ENCODE measurements at regions not wholly inside any gene's neighbourhood (a gene's known extent, or its start where the extent isn't known, plus 50 kb on each side); places are given as distances from the start of the nearest gene placed in this dataset.

DNA sequence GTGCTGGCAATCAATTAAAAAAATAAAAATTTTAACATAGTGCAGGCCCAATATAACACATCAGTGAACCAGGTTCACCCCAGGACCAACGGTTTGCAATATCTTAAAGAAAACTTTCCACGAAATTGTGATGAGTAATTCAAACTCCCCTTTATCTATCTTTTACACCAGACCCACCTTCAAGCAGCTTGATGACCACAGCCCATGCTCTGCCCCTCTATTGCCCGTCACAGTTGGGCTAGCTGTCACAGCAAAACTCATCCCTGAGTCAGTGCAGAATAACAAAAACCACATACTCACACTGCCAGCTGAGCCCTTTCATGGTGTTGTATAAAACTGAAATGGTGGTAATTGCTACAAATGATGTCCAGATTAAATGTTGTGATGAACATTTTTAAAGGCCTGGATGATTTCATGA lies 112.5 kb upstream of the CREB1 start:
- RAD21 ChIA-PET (ENCODE audit: unreplicated experiment): no interaction called here
- 29% methylated on average over 3 of the region's 3 CpGs for WGBS (ENCODE audit: insufficient coverage, insufficient replicate concordance, low lambda C conversion rate, missing lambda C conversion rate)
- Histone ChIP-seq H2AFZ (ENCODE audit: control insufficient read depth, low read depth, low read length) (no peak overlapping the region), H3K9me3 (replicated peaks; ENCODE audit: control insufficient read depth, insufficient read depth, low read length) (no peaks in the 10 kb centered on the region; the same call in 2 of the 3 replicates), H4K20me1 (ENCODE audit: control insufficient read depth, insufficient read depth) (no peaks in the 10 kb centered on the region), H3K27ac (ENCODE audit: control insufficient read depth, insufficient read depth) (no peak overlapping the region), H3K4me3 (no peak overlapping the region), H3K4me1 (ENCODE audit: control insufficient read depth, insufficient read depth, low read length) (no peaks in the 10 kb centered on the region), H3K27me3 (replicated peaks in 1 of 2; ENCODE audit: control insufficient read depth in 2 of 2, insufficient read depth in 2 of 2, low read length in 1 of 2) (no peaks in the 10 kb centered on the region), H3K4me2 (ENCODE audit: control insufficient read depth, insufficient read depth) (no peak overlapping the region), H3K9ac (ENCODE audit: control insufficient read depth, insufficient read depth, low read length) (no peak overlapping the region), H3K36me3 (ENCODE audit: control insufficient read depth in 2 of 2, insufficient read depth in 2 of 2, low read length in 1 of 2) (no peaks in the 10 kb centered on the region), H3K79me2 (ENCODE audit: control insufficient read depth, insufficient read depth, low read length) (no peaks in the 10 kb centered on the region)
- TF ChIP-seq, protein P1, sequence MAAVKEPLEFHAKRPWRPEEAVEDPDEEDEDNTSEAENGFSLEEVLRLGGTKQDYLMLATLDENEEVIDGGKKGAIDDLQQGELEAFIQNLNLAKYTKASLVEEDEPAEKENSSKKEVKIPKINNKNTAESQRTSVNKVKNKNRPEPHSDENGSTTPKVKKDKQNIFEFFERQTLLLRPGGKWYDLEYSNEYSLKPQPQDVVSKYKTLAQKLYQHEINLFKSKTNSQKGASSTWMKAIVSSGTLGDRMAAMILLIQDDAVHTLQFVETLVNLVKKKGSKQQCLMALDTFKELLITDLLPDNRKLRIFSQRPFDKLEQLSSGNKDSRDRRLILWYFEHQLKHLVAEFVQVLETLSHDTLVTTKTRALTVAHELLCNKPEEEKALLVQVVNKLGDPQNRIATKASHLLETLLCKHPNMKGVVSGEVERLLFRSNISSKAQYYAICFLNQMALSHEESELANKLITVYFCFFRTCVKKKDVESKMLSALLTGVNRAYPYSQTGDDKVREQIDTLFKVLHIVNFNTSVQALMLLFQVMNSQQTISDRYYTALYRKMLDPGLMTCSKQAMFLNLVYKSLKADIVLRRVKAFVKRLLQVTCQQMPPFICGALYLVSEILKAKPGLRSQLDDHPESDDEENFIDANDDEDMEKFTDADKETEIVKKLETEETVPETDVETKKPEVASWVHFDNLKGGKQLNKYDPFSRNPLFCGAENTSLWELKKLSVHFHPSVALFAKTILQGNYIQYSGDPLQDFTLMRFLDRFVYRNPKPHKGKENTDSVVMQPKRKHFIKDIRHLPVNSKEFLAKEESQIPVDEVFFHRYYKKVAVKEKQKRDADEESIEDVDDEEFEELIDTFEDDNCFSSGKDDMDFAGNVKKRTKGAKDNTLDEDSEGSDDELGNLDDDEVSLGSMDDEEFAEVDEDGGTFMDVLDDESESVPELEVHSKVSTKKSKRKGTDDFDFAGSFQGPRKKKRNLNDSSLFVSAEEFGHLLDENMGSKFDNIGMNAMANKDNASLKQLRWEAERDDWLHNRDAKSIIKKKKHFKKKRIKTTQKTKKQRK (IDR thresholded peaks at IDR 0.05; ENCODE audit: low read depth, low read length): no peak
- TF ChIP-seq ETV6 (conservative IDR thresholded peaks at IDR 0.05 in 1 of 2, IDR thresholded peaks at IDR 0.05 in 1 of 2; ENCODE audit: borderline replicate concordance in 1 of 2, low read depth in 1 of 2): no peak
- TF ChIP-seq SMC3 (IDR thresholded peaks at IDR 0.05; ENCODE audit: borderline replicate concordance, low read length): no peak
- TF ChIP-seq SREBF1 (IDR thresholded peaks at IDR 0.05; ENCODE audit: low read length): no peak
- no peak for TF ChIP-seq IKZF1 (conservative IDR thresholded peaks at IDR 0.05)
- TF ChIP-seq NR2C2 (IDR thresholded peaks at IDR 0.05; ENCODE audit: borderline replicate concordance, control insufficient read depth, insufficient read length, low read depth): no peak
- TF ChIP-seq, protein P2, sequence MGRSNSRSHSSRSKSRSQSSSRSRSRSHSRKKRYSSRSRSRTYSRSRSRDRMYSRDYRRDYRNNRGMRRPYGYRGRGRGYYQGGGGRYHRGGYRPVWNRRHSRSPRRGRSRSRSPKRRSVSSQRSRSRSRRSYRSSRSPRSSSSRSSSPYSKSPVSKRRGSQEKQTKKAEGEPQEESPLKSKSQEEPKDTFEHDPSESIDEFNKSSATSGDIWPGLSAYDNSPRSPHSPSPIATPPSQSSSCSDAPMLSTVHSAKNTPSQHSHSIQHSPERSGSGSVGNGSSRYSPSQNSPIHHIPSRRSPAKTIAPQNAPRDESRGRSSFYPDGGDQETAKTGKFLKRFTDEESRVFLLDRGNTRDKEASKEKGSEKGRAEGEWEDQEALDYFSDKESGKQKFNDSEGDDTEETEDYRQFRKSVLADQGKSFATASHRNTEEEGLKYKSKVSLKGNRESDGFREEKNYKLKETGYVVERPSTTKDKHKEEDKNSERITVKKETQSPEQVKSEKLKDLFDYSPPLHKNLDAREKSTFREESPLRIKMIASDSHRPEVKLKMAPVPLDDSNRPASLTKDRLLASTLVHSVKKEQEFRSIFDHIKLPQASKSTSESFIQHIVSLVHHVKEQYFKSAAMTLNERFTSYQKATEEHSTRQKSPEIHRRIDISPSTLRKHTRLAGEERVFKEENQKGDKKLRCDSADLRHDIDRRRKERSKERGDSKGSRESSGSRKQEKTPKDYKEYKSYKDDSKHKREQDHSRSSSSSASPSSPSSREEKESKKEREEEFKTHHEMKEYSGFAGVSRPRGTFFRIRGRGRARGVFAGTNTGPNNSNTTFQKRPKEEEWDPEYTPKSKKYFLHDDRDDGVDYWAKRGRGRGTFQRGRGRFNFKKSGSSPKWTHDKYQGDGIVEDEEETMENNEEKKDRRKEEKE (IDR thresholded peaks at IDR 0.05): no peak
- no peak for TF ChIP-seq BRCA1 (IDR thresholded peaks at IDR 0.05; ENCODE audit: low read depth, low read length)
- TF ChIP-seq ZNF207 (IDR thresholded peaks at IDR 0.05; ENCODE audit: borderline replicate concordance): no peak
- TF ChIP-seq CHD2 (IDR thresholded peaks at IDR 0.05; ENCODE audit: borderline replicate concordance, low read depth, low read length): no peak
- TF ChIP-seq MTA2 (IDR thresholded peaks at IDR 0.05; ENCODE audit: low read depth): no peak
- TF ChIP-seq, protein P3, sequence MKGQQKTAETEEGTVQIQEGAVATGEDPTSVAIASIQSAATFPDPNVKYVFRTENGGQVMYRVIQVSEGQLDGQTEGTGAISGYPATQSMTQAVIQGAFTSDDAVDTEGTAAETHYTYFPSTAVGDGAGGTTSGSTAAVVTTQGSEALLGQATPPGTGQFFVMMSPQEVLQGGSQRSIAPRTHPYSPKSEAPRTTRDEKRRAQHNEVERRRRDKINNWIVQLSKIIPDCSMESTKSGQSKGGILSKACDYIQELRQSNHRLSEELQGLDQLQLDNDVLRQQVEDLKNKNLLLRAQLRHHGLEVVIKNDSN (IDR thresholded peaks at IDR 0.05; ENCODE audit: borderline replicate concordance, extremely low read length, insufficient read depth, low read depth, low read length): no peak
- BruUV-seq (replicated peaks): no TSS peak
- POLR2A ChIA-PET: no interaction called here
- no peak for FAIRE-seq
- CTCF ChIA-PET: no interaction called here
- ATAC-seq: no peak
- SMC1A ChIA-PET (ENCODE audit: uncharacterized antibody, unreplicated experiment): interaction anchor here (0.9 kb wide), 1 partner anchor 14 kb away, joined by 3 read pairs; no protein-coding TSS in a partner anchor
- intact Hi-C loops (cut with micrococcal nuclease; ENCODE audit: unreplicated experiment): no loop called here
- DNase-seq (ENCODE audit: low read depth, low spot score): no peak
- in situ Hi-C loops (cut with MboI): no loop called here

All from GM12878 (cell line).